ENCODE measurements at regions not wholly inside any gene's neighbourhood (a gene's known extent, or its start where the extent isn't known, plus 50 kb on each side); places are given as distances from the start of the nearest gene placed in this dataset.
"Not testable (repeated sequence)": the region's sequence is repeated elsewhere in the genome, so short reads cannot be mapped to it uniquely, and the experiment has no call there.

DNA sequence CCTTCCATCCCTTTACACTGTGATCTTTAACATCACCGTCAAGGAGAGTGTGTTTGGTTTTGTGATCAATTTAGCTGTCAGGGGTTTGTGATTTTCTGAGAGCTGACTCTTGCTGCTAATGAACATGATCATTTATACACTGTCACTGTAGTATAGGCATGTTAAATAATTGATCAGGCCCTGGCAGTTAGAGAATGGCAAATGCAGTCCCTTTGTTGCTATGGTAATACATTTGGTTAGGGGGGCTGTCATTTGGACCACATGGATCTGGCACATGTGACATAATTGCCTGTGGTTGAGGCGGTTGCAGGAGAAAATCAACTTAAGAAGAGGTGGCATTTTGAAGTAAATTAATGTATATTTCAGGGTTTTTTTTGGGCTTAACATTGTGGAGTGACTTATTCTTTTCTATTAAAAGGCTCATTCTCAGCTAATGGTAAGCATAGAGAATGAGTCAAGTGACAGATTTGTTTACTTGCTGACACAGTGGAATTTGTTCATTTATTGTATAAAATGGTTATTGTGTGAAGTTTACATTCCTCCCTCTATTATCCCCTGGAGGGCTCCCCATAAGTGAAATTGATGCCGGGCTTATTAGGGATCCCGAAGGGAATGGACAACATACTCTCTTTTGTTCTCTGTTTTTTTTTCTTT lies 114.0 kb downstream of the FHIP1A start:
- no peak for DNase-seq

DNA sequence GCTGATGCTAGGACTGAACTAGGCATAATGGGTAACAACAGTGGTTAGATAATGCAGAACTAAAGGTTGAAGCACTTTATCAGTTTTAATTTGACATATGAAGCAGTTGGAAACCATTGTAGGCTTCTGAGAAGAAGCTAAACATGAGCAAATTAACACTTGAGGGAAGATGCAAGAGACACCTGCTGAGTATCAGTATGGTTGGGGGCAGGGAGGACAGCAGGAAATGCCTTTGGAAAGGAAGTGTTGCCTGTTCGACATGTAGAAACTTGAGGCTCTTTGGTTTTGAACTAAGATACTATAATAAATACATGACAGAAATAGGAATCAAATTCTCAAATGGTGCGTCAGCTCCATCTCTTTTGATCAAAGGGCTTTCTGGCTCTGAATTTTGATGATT lies 115.6 kb downstream of the FHIP1A start:
- no peak for DNase-seq

DNA sequence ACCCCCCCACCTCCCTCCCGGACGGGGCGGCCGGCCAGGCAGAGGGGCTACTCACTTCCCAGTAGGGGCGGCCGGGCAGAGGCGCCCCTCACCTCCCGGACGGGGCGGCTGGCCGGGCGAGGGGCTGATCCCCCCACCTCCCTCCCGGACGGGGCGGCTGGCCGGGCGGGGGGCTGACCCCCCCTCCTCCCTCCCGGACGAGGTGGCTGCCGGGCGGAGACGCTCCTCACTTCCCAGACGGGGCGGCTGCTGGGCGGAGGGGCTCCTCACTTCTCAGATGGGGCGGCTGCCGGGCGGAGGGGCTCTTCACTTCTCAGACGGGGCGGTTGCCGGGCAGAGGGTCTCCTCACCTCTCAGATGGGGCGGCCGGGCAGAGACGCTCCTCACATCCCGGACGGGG lies 117.5 kb downstream of the FHIP1A start:
- not testable (repeated sequence) for DNase-seq

DNA sequence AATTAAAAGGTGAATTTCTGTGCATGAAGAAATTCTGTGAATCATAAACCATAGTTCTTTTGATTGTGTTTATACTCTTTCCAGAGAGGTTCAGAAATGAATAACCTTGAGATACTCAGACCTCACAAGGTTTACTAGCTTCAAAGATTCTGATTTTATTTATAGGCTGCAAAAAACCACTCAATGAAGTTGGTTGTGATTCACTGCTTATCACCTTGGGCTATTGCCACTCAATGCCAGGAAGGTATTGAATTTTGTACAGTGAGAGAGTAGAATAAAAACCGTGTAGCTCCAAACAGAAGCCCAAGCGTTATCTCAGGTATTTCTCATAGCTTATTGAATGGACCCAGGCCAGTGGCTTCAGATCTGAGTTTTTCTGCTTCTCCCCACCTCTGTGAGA lies 118.7 kb downstream of the FHIP1A start:
- DNase-seq, result no peak

DNA sequence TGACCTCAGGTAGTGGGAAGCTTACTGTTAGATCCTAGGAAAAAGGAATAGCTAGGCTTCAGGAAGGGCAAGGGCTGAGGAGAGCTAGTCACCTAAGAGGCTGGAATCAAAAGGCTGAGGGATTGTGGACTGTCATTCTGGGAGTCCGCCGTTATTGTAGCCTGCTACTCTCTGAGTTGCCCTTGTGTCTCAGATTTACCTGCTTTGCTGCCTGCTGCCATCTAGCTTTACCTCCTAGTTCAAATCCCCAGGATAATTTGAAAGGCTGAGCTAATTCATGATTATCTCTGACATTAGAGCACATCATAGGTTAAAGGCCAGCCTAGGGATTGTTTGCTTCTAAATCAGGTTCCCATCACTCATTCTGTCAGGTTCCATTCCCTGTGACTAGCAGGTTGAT lies 120.2 kb downstream of the FHIP1A start:
- no peak for DNase-seq

DNA sequence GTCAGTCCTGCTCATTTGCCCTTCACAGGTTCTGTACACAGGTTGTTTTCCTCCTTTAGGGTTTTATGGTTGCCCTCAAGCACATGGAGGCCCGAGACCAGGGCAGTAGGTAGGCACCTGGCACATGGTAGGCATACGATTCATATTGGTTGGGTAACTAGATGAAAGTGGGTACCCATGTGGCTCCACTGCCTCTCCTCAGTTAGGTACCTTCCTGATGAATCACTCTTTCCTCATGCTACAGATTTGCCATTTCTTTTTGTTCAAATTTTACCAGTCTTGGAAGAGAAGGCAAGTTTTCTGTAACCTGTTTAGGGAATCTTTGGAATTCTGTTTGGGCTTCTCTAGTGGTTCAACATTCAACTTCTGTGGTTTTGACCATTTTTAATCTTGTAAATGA lies 121.3 kb downstream of the FHIP1A start:
- no peak for DNase-seq

DNA sequence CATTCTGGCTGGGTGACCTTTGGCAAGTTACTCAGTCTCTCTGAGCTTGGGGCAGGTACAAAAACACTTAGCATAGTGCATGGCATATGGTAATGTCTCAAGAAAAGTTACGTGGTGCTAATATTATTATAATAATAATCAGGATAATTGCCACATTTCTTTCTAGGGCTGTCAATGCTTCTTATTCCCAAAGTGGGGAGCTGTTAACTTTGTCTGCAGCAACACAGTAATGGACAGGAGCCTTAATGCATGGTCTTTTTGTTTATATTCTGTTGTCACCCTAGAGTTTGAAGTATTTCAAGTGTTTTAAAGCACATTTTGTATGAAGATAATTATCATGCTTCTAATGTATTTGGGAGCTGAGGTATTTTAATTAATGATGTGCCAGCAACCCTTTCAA lies 121.8 kb downstream of the FHIP1A start:
- no peak for DNase-seq

DNA sequence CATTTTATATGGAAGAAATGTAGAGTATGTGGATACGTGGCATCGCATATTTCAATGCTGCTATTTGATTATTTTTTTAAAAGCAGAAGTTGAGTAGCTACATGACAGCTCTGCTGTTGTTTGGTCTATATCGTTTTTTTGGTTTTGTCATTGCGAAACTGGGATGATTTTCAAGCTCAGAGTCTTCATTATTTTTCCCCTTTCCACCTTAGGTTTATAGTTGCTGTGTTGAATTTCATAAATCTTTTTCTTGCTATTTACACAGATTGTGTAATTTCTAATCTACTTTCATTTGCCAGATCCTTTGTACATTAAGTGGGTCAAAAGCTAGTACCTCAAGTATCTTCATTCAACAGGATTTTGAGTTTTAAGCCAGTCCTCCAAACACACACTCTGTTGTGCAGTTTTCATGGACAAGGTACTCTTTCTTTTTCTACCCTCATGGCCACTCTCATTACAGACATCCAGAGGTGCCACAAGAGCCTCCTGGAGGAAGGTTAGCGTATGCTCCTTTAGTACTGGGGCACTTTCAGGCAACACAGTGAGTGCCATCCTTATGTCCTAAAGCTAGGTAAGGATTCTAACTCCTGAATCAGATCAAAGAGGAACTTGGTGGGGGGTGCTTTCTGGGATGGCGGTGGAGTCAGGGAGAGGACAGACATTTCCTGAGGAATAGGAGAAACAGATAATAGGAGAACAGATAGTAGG lies 123.2 kb downstream of the FHIP1A start:
- DNase-seq, result no peak

DNA sequence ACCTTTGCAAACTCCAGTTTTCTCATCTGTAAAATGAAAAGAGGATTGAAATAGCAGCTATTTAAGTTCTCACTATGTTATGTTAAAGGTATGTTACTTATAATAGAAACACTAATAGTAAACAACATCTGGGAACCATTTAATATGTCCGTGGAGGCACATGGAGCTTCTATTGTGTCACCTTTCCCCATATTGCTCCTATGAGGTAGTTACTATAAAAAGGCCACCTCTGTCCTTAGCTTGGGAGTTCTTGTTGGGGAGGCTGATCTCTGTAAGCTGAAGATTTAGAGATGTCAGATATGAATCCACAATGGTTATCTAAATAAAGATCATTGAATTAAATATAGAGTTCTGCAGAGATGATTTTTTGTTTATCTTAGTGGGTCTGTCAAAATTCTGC lies 125.2 kb downstream of the FHIP1A start:
- DNase-seq, result no peak

DNA sequence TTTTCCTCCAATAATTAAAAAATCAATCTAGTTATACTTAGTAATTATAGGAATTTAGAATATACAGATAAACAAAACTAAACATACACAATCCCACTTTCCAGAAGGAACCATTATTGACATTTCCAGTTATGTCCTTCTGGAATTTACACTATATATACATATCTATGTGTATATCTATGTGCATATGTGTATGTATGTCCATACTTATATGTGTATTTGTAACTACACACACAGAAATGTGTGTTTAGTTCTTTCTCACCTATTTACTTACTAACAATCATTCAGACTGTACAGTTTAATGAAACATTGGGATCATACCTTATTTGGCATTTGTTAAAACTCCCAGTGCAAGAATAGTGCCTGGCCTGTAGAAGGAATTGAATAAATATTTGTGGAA lies 126.4 kb downstream of the FHIP1A start:
- no peak for DNase-seq

DNA sequence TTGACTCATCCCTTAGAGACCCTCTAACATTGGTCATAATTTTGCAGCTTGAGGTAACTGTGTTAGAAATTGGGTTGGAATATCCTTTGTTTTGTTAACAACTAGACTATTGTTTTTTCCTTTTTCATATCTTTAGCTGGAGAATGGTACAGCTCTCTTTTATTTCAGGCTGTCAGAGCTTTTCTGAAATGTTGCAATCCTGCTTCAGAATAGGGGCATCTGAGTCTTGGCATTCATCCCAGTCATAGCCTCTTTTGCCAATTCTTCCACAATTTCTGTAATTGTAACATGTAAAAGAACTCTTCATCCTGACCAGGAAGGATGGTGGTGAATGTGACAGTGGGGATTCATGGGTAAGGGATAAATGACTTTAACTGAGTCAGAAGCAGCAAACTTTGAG lies 128.7 kb downstream of the FHIP1A start:
- DNase-seq, result no peak

DNA sequence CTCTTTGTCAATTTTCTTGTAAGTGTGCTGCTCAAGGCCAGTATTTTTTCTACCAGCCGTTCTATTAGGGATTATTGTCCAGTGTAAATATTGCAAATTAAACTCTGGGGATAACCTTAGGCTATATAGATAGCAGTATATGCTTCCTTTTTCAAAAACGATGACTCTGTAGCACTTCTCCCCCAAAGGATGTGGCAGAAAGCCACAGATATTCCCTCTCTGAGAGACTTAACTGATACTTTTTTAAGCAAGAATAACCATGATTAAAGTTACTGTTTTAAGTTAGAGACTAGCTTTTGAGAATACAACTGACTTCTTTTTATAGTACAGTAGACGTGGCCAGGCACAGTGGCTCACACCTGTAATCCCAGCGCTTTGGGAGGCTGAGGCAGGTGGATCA lies 130.0 kb downstream of the FHIP1A start:
- DNase-seq, result no peak

DNA sequence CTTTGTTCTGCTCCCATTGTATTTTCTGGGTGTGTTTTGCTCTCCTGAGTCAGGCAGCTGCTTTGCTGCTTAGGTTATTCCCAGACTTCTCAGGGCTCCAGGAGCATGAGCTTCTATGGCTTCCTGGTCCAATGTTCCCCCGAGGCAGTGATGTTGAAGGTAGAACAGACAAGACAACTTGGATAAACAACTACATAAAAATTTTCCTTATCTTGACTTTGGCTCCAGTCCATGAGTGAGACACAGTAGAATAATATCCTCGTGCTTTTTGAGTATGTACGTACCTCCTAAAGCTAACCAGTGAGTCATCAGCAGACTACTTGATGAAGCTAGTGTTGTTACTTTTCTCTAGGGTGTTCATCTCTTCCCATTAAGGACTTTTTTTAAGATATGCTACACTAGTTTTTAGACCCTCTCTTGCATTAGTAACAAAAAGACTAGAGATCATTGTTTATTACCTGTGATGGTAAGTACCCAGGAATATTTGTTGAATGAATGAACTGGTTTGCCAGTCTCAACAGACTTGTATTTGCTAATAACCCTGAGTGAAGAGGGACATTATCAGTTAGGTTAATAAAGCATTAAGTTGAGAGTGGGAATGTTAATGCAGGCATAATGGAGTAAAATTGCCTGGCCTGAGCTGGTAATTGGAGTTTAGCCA lies 131.9 kb downstream of the FHIP1A start:
- no peak for DNase-seq

DNA sequence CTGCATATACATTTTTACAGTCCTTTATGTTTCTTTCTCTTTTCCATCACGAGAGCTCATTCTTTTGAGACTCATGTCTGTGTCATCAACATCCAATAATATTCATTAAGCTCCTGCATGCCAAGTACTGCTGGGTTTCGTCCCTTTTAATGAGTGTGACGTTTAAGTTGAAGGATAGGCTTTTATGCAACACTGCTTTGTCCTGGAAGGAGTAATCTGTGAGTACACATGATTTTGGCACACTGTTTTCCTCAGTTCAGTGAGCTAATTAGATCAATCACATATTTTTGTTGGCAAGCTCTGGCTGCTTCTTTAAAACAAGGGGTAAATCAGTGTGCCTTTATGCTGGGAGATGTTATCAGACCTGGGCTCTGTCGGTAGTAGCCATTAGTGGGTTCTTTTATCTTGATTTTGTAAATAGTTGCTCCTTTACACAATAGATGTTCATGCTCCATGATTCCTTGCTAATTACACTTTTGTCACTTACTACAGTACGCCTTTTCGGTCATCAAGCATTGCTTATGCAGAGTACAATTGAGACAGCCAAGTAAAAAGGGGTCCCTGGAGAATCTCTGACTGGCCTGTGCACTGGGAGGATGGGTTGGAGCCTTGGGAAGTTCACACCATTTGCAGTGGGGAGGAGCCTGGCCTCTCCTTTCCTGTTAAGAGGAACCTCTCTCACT lies 132.6 kb downstream of the FHIP1A start:
- DNase-seq, result no peak

DNA sequence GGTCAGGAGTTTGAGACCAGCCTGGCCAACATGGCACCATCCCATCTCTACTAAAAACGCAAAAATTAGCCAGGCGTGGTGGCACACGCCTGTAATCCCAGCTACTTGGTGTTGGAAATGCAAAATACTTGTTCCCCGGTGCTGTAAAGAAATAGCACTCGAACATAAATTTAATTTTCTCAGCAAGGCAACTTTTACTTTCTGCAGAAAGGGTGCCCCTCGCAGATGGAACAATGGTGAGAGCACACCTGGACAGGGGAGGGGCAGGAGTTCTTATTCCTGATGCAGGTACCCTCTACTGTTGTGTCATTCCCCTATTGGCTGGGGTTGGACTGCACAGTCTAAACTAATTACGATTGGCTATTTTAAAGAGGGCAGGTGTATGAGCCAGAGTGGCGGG lies 139.7 kb downstream of the FHIP1A start:
- no peak for DNase-seq

DNA sequence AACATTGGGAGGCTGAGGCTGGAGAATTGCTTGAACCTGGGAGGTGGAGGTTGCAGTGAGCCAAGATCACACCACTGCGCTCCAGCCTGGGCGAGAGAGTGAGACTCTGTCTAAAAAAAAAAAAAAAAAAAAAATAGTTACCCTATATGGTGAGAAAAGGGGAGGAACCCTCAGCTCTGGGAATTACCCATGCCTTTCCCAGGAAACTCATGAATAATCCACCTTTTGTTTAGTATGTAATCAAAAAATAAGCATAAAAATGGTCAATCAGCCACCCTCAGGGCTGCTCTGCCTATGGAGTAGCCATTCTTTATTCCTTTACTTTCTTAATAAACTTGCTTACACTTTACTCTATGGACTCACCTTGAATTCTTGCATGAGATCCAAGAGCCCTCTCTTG lies 140.4 kb downstream of the FHIP1A start:
- not testable (repeated sequence) for DNase-seq

DNA sequence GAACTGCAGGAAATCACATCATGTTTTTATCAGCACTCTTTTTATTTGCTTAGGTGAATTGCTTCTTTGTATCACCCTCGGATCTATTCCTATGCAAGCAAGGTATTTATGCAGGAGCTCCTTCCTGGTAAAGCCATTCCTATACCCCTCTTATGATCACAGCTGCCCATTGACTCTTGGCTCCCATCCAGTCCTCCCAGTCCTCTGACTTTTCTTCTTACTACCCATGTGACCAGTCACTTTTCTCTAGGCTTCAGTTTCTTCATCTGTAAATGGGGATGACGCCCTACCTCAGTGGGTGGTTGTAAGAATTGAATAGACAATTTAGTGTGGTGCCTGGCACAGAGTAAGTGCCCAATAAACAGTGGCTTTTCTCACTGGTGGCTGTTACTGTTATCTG lies 144.9 kb downstream of the FHIP1A start:
- DNase-seq, result no peak

DNA sequence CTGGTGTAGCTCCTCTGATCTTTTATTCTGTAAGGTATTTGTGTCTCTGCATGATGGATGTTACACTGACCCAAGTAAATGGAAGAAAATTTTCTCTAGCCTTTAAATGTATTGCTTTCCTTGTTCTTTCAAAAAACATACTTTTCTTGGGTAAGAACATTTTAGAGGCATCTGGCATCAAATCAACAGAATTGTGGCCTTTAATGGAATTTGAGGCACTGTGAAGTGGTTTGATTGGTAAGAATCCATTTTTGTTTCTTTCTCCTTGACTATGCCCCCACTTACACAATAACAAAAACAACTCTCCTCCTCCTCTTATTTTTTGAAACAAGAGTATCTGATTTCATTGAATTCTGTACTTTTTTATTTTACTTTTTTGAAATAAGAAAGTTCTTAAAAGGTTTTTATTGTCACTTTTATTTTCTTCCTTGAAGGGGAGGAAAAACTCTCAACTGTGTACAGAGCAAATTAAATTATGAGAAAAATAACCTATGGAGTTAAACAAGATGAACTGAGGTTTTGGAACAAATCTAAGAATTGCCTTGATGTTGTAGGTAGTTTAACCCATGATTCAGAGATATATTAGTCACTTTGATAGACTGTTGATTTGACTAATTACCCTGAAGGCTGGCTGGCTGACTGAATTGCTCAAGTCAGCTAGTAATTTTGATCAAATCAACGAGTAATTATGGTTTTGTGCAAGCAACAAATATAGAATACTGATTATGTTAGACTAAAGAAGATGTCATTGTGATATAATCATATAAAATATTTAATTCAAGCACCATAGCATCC lies 146.4 kb downstream of the FHIP1A start:
- DNase-seq, result no peak

DNA sequence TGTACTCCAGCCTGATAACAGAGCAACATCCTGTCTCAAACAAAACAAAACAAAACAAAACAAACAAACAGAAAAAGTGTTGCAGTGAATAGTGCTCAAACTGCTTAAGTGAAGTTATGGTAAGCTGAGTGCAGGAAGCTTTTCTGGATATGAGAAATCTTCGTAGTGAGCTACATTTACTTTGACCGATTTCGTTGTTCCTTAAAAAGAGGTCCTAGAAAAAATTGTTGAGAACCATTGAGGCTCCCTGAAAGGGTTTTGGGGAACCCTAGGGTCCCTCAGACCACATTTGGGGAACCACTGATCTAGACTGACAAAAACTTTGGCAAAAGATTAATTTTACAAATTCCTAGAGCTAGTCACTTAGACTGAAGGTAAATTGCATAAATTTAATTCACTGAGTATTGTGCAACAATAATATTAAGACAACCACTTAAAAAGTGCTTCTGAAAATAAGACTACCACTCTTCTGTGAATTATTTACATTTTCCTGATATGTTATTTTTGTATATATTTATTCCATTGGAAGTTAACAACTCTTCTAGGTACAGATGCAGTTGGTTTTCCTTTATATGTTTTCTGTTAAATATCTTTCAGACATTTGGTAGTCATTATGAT lies 149.6 kb downstream of the FHIP1A start:
- DNase-seq, result no peak

DNA sequence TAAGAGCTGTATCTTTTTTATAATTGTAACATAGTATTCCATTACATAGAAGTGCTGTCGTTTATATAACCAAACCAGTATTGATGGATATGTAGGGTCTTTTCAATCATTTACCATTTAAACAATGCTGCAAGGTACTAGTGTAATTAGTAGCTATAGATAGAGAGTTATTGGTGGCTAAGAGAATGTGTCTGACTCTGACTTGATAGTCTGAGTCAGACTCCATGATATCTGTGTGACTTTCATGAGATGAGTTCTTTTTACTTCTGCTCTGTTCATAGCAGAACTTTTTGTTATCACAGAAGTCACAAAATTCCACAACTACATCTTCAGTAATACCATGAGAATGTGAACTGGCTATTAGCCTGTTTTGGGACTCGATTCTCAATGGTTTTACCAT lies 150.6 kb downstream of the FHIP1A start:
- DNase-seq, result no peak

DNA sequence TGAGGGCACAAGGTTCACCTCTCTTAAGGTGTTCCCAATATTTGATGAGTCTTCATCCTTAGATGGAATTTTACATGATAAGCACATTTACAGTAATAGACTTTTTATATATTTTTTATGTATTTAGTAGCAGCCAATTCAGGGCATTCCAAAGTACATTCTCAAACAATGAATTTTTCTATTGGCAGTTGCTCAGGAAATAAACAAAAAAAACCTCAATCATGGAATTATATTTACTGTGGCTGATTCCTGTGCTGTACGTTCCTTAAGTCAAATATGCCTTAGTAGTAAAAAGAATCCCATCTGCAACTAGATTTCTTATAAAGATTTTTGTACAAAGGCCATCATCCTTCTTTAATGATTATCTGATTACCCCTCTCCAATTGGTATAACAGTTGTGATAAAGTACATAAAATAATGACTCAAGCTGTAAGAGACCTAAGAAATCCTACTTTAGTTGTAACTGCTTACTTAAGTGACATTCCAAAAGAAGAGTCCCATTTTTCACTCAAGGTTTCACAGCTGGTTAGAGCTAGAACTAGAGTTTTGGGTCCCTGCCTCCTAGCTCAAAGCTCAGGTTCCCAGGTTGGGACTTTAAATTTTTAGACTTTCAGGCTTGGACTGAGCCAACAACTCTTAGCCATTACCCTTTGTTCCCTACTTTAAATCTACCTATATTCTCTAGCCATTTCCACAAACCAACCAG lies 152.7 kb downstream of the FHIP1A start:
- DNase-seq, result no peak

DNA sequence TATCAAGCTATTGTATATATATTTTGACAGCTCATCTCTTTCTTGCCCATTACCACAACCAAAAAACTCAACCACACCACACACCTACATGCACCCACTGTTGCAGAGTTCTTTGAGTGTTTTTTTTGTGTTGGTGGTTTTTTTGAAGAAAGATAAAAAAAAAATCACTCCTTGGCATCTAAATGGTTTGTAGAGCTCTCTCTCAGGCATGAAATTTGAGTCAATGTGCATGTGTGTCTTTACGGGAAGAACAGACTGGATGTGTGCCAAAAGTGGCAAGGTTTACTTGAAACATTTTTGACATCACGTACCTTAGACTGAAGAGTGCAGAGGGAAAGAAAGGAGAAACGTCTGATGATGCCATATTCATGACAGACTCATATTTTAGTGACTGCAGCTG lies 154.2 kb downstream of the FHIP1A start:
- DNase-seq, result no peak

Measured in NCI-H526 (cell line).